GM12878 (cell line): ENCODE measurements at regions not wholly inside any gene's neighbourhood (a gene's known extent, or its start where the extent isn't known, plus 50 kb on each side); places are given as distances from the start of the nearest gene placed in this dataset.

Experiments used
- ATAC-seq: fragments of 200-7000 bp; cut with Tn5 transposase; 3 replicates; pipeline ENCODE4 v1.9.1; 2020; ENCODE audit warnings: mild to moderate bottlenecking, moderate library complexity
- BruUV-seq: library from RNA; stranded (reverse); fragments of 400-500 nt; replicated peaks from 2 replicates; lab custom pipeline; 2021; lab: Mats Ljungman, UMichigan
- CTCF ChIA-PET: fragments of 300-600 bp; sonication (Branson Sonifier 250); formaldehyde crosslinking; extraction: SDS; loops from one replicate; lab custom pipeline; 2021; ENCODE audit warnings: inconsistent platforms; lab: Yijun Ruan, JAX
- POLR2A ChIA-PET: fragments of 350-600 bp; formaldehyde crosslinking; extraction: SDS; loops from one replicate; lab custom pipeline; 2021; ENCODE audit warnings: inconsistent platforms; lab: Charles Lee
- RAD21 ChIA-PET: fragments of 300-600 bp; sonication (Branson Sonifier 250); formaldehyde crosslinking; loops from one replicate; lab custom pipeline; 2023; ENCODE audit warnings: antibody characterized with exemption; ENCODE audit not compliant: unreplicated experiment; lab: Charles Lee
- SMC1A ChIA-PET: fragments of 300-600 bp; sonication (Branson Sonifier 250); formaldehyde crosslinking; loops from one replicate; lab custom pipeline; 2023; ENCODE audit not compliant: unreplicated experiment, uncharacterized antibody; lab: Charles Lee
- DNase-seq: peaks from one replicate; pipeline ENCODE4 v3.0.0-alpha.2; 2011; ENCODE audit warnings: low read depth, low spot score
- FAIRE-seq: peaks from 3 replicates; lab custom pipeline; 2011; peaks lifted over from hg19 to GRCh38; lab: Jason Lieb, UNC
- H2AFZ ChIP-seq: 2 replicates; pipeline ENCODE4 v1.6.0; 2011; ENCODE audit warnings: low read depth, low read length, control low read depth; ENCODE audit not compliant: control insufficient read depth
- H3K27ac ChIP-seq: 2 replicates; pipeline ENCODE4 v1.5.1; 2011; ENCODE audit warnings: control low read depth; ENCODE audit not compliant: control insufficient read depth, insufficient read depth
- H3K27me3 ChIP-seq, 2 experiments: replicated peaks in 1 of 2; 2 replicates each; pipeline versions ENCODE4 v1.6.0 to v1.6.1; 2011; ENCODE audit warnings: low read length in 1 of 2; ENCODE audit not compliant: control insufficient read depth in 2 of 2, insufficient read depth in 2 of 2
- H3K36me3 ChIP-seq, 2 experiments: 2 replicates each; pipeline ENCODE4 v1.5.1; 2011; ENCODE audit warnings: low read length in 1 of 2; ENCODE audit not compliant: control insufficient read depth in 2 of 2, insufficient read depth in 2 of 2
- H3K4me1 ChIP-seq: 2 replicates; pipeline ENCODE4 v1.6.1; 2011; ENCODE audit warnings: mild to moderate bottlenecking, low read length, moderate library complexity, mixed read lengths; ENCODE audit not compliant: control insufficient read depth, insufficient read depth
- H3K4me2 ChIP-seq: 2 replicates; pipeline ENCODE4 v1.6.0; 2011; ENCODE audit warnings: control low read depth; ENCODE audit not compliant: control insufficient read depth, insufficient read depth
- H3K4me3 ChIP-seq: fragments of 200-600 bp; sonication (generic); 2 replicates; pipeline ENCODE4 v1.5.1; 2016
- H3K79me2 ChIP-seq: 2 replicates; pipeline ENCODE4 v1.6.0; 2011; ENCODE audit warnings: low read length; ENCODE audit not compliant: control insufficient read depth, insufficient read depth
- H3K9ac ChIP-seq: 2 replicates; pipeline ENCODE4 v1.8.0; 2011; ENCODE audit warnings: low read length, control low read depth, mixed read lengths; ENCODE audit not compliant: control insufficient read depth, insufficient read depth
- H3K9me3 ChIP-seq: replicated peaks from 3 replicates; pipeline ENCODE4 v1.5.1; 2011; ENCODE audit warnings: mild to moderate bottlenecking, low read length; ENCODE audit not compliant: control insufficient read depth, insufficient read depth
- H4K20me1 ChIP-seq: 2 replicates; pipeline ENCODE4 v1.6.0; 2011; ENCODE audit not compliant: control insufficient read depth, insufficient read depth
- EGR1 ChIP-seq, 2 experiments: IDR thresholded peaks; 1 replicate in 1 of 2; 2 replicates in 1 of 2; pipeline ENCODE4 v1.6.1; 2011 to 2012; ENCODE audit warnings: low read depth in 2 of 2, low read length in 2 of 2, borderline replicate concordance in 1 of 2, mild to moderate bottlenecking in 1 of 2, moderate library complexity in 1 of 2
- ESRRA ChIP-seq: IDR thresholded peaks from 2 replicates; pipeline ENCODE4 v1.6.1; 2012; ENCODE audit warnings: mild to moderate bottlenecking, low read length, improper control_type of control experiment
- KLF5 ChIP-seq: fragments of 450-650 bp; IDR thresholded peaks from 2 replicates; pipeline ENCODE4 v1.6.1; 2014; ENCODE audit warnings: mild to moderate bottlenecking; ENCODE audit not compliant: partially characterized antibody
- NR2F1 ChIP-seq: fragments of 450-650 bp; conservative IDR thresholded peaks from 2 replicates; pipeline ENCODE4 v1.6.1; 2017; ENCODE audit warnings: mild to moderate bottlenecking
- SREBF1 ChIP-seq: IDR thresholded peaks from 2 replicates; pipeline ENCODE4 v1.6.1; 2012; ENCODE audit warnings: mild to moderate bottlenecking, low read length
- SUZ12 ChIP-seq: fragments of 200-600 bp; sonication (generic); IDR thresholded peaks from one replicate; pipeline ENCODE4 v1.6.1; 2018; ENCODE audit warnings: antibody characterized with exemption, mild to moderate bottlenecking; ENCODE audit not compliant: unreplicated experiment
- YY1 ChIP-seq: IDR thresholded peaks from 2 replicates; pipeline ENCODE4 v1.6.1; 2011; ENCODE audit warnings: low read depth, mild to moderate bottlenecking, low read length
- ZBED1 ChIP-seq: IDR thresholded peaks from 2 replicates; pipeline ENCODE4 v1.6.1; 2016; ENCODE audit warnings: borderline replicate concordance
- WGBS: methylation state at CpG from one replicate; pipeline ENCODE4 v1.1.6; 2016; ENCODE audit warnings: low lambda C conversion rate; ENCODE audit not compliant: insufficient replicate concordance, insufficient coverage; ENCODE audit errors: missing lambda C conversion rate; 5-methylcytosine and 5-hydroxymethylcytosine counted together
- in situ Hi-C: fragments of 300-500 bp; cut with MboI; formaldehyde crosslinking; loops from 9 replicates; pipeline ENCODE4 v1.14.3; 2018; ENCODE audit warnings: mixed read lengths
- intact Hi-C: fragments of 100-400 bp; cut with micrococcal nuclease; formaldehyde crosslinking; loops from one replicate; pipeline ENCODE4 v1.14.2; 2022; ENCODE audit not compliant: unreplicated experiment

DNA sequence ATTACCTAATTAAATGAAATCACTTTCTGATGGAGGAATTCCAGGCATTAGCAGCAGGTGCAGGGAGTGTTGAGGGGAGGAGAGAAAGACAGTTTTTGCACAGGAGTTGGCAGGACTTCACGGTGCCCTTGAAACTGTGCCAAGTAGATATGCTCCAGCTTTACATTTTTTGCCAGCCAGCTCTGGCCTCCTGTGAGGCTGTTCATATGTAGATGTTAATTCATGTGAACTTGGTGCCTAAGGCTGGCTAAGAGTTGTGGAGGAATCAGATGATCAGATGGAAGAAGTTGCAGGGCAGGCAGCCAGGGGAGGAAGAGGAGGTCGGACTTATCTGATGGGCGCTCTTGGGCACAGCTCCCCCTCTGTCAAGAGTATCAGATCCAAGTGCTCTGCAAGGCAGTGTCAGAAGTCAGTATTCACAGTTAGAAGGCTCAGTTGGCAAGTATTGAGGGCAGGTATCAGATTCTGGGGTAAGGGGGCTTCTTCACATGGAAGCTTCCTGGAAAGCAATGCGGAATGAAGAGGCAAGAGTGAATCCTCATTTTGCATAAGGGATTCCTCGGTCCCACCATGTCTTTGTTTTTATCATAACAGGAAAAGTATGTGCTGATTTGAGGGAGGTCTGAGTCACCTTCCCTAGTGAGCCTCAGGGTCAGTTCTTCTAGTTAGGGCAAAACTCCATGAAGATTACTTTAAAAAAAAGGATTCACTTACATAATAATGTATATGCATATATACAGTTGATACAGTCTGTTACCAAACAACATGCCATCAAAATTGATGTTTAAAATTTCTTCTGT, 172.6 kb upstream of the UMPS start:
- FAIRE-seq (no peak), DNase-seq (no peak)
- Histone ChIP-seq H3K4me1 (no peaks in the 10 kb centered on the region), H3K9ac (no peak overlapping the region), H3K36me3 (no peaks in the 10 kb centered on the region), H3K27ac (no peak overlapping the region), H4K20me1 (no peaks in the 10 kb centered on the region), H3K79me2 (no peaks in the 10 kb centered on the region), H3K4me2 (no peak overlapping the region)
- intact Hi-C loops = loop anchor here (10.0 kb wide), 1 partner anchor 483 kb away; no protein-coding TSS in a partner anchor
- CTCF ChIA-PET = interaction anchor here (0.8 to 19.6 kb wide), 16 partner anchors 10 to 344 kb away, joined by 3 to 577 read pairs (median 6); no protein-coding TSS in a partner anchor
- TF ChIP-seq SREBF1 = no peak
- TF ChIP-seq KLF5 = no peak
- no peak for TF ChIP-seq NR2F1
- no peak for TF ChIP-seq ZBED1
- no peak for TF ChIP-seq EGR1 (IDR thresholded peaks at IDR 0.05; ENCODE audit: borderline replicate concordance in 1 of 2, low read depth in 2 of 2, low read length in 2 of 2)
- no peak for TF ChIP-seq SUZ12
- no peak for TF ChIP-seq ESRRA
- TF ChIP-seq YY1 = no peak
- TF ChIP-seq, all 136 proteins: peak for 0
- in situ Hi-C loops = no loop called here
- SMC1A ChIA-PET = interaction anchor here (0.7 to 10.6 kb wide), 5 partner anchors 10 to 343 kb away, joined by 3 to 309 read pairs (median 5); no protein-coding TSS in a partner anchor
- H3K9me3 ChIP-seq = no peaks in the 10 kb centered on the region
- no peak overlapping the region for H3K4me3 ChIP-seq
- 0 out of 4 replicates have a peak, but pooled peaks cover 0 to 2% of the 10 kb centered on the region in 2 experiments for H3K27me3 ChIP-seq
- RAD21 ChIA-PET = interaction anchor here (0.7 to 10.3 kb wide), 3 partner anchors 54 to 130 kb away, joined by 3 to 199 read pairs (median 3); no protein-coding TSS in a partner anchor
- no TSS peak for BruUV-seq
- POLR2A ChIA-PET = no interaction called here
- no peak for ATAC-seq
- WGBS = 23% methylated on average over 5 of the region's 5 CpGs
- H2AFZ ChIP-seq = no peak overlapping the region
